CD4-positive, alpha-beta memory T cell (primary cell): ENCODE measurements at regions not wholly inside any gene's neighbourhood (a gene's known extent, or its start where the extent isn't known, plus 50 kb on each side); places are given as distances from the start of the nearest gene placed in this dataset.
A peak's percentile ranks its signal among the peaks of the same experiment; 100 is the strongest.

Source experiments
- CTCF ChIA-PET: fragments of 350-600 bp; sonication (Branson Sonifier 250); formaldehyde crosslinking; loops from one replicate; lab custom pipeline; 2021; ENCODE audit warnings: inconsistent platforms; ENCODE audit not compliant: partially characterized antibody; lab: Charles Lee
- POLR2A ChIA-PET: fragments of 350-600 bp; sonication (Branson Sonifier 250); formaldehyde crosslinking; loops from one replicate; lab custom pipeline; 2021; ENCODE audit not compliant: partially characterized antibody; lab: Charles Lee
- DNase-seq, 5 donors: peaks; one replicate each; pipeline versions ENCODE4 v3.0.0 to v3.0.0-alpha.2; 2020 to 2022; ENCODE audit warnings: mixed read lengths in 1 of 5
- H3K27ac ChIP-seq: one replicate; pipeline ENCODE4 v1.7.0; 2013; ENCODE audit warnings: low read depth, low read length
- H3K27me3 ChIP-seq: 2 replicates; pipeline ENCODE4 v1.7.0; 2013; ENCODE audit warnings: mild to moderate bottlenecking, low read length, moderate library complexity; ENCODE audit not compliant: insufficient read depth
- H3K36me3 ChIP-seq: 2 replicates; pipeline ENCODE4 v1.7.0; 2013; ENCODE audit warnings: mild to moderate bottlenecking, low read length, moderate library complexity; ENCODE audit not compliant: insufficient read depth
- H3K4me1 ChIP-seq: 2 replicates; pipeline ENCODE4 v1.7.0; 2013; ENCODE audit warnings: mild to moderate bottlenecking, low read length, moderate library complexity; ENCODE audit not compliant: insufficient read depth
- H3K4me3 ChIP-seq, 2 donors: one replicate each; pipeline ENCODE4 v1.7.0; 2013; ENCODE audit warnings: low read length in 2 of 2, mild to moderate bottlenecking in 1 of 2
- H3K9me3 ChIP-seq, 2 donors: one replicate each; pipeline ENCODE4 v1.7.0; 2013; ENCODE audit warnings: low read length in 2 of 2, control low read depth in 1 of 2; ENCODE audit not compliant: control insufficient read depth in 1 of 2
- H3K27ac Mint-ChIP-seq, 7 donors: one replicate each; pipeline ENCODE4 v1.8.0; 2020 to 2021; ENCODE audit warnings: mixed read lengths in 7 of 7, mild to moderate bottlenecking in 6 of 7, inconsistent platforms in 3 of 7, moderate library complexity in 3 of 7
- H3K27me3 Mint-ChIP-seq, 2 donors: one replicate each; pipeline ENCODE4 v1.8.0; 2020 to 2021; ENCODE audit warnings: mixed read lengths in 2 of 2
- H3K36me3 Mint-ChIP-seq, 2 donors: one replicate each; pipeline ENCODE4 v1.8.0; 2020 to 2021; ENCODE audit warnings: mixed read lengths in 2 of 2, inconsistent platforms in 1 of 2, mild to moderate bottlenecking in 1 of 2
- H3K4me1 Mint-ChIP-seq, 4 donors: one replicate each; pipeline ENCODE4 v1.8.0; 2020 to 2021; ENCODE audit warnings: mixed read lengths in 4 of 4, mild to moderate bottlenecking in 1 of 4
- H3K4me3 Mint-ChIP-seq, 8 donors: one replicate each; pipeline ENCODE4 v1.8.0; 2020 to 2021; ENCODE audit warnings: mixed read lengths in 8 of 8, mild to moderate bottlenecking in 7 of 8, moderate library complexity in 6 of 8, inconsistent platforms in 3 of 8
- H3K9me3 Mint-ChIP-seq, 8 donors: one replicate each; pipeline ENCODE4 v1.8.0; 2020 to 2021; ENCODE audit warnings: mixed read lengths in 8 of 8, mild to moderate bottlenecking in 5 of 8, inconsistent platforms in 3 of 8, moderate library complexity in 1 of 8
- intact Hi-C: fragments of 100-400 bp; cut with micrococcal nuclease; formaldehyde crosslinking; loops from one replicate; pipeline ENCODE4 v1.15.1; 2023

- Histone ChIP-seq H3K36me3 (no peaks in the 10 kb centered on the region), H3K9me3 (no peaks in the 10 kb centered on the region), H3K4me3 (no peak overlapping the region), H3K27me3 (no peaks in the 10 kb centered on the region), H3K4me1 (peaks cover 52% of the 10 kb centered on the region), H3K27ac (no peak overlapping the region)
- intact Hi-C loops: no loop called here
- Mint-ChIP-seq H3K4me3 (peak overlapping the region in 1 of 8 donors; percentile 22), H3K9me3 (no peaks in the 10 kb centered on the region), H3K36me3 (peaks cover 0 to 3% of the 10 kb centered on the region in 2 donors), H3K27me3 (peaks cover 2 to 5% of the 10 kb centered on the region in 2 donors), H3K27ac (peak overlapping the region in 3 of 7 donors; percentile 3 to 67 (median 63)), H3K4me1 (peaks cover 41 to 71% (median 59%) of the 10 kb centered on the region in 4 donors)
- DNase-seq: no peak
- ChIA-PET CTCF (interaction anchor here (0.5 to 1.0 kb wide), 3 partner anchors 228 to 686 kb away, joined by 3 read pairs; no protein-coding TSS in a partner anchor), POLR2A (interaction anchor here (0.8 to 7.3 kb wide), 5 partner anchors 10 to 145 kb away, joined by 3 to 52 read pairs (median 3); no protein-coding TSS in a partner anchor)
Observed at GRCh38 chr13:50225193-50226155, 210.2 kb downstream of the KCNRG start.

- H3K4me3 ChIP-seq: no peak overlapping the region
- no peak for DNase-seq
- H3K4me3 Mint-ChIP-seq: no peak overlapping the region
- CTCF ChIA-PET: no interaction called here
- no peaks in the 10 kb centered on the region for H3K9me3 Mint-ChIP-seq
- no peaks in the 10 kb centered on the region for H3K27me3 Mint-ChIP-seq
- H3K36me3 ChIP-seq: no peaks in the 10 kb centered on the region
- H3K9me3 ChIP-seq: no peaks in the 10 kb centered on the region
- no peak overlapping the region for H3K27ac ChIP-seq
- peaks cover 0 to 3% of the 10 kb centered on the region in 2 donors for H3K36me3 Mint-ChIP-seq
- H3K27ac Mint-ChIP-seq: peak overlapping the region in 1 of 7 donors; percentile 3
- H3K4me1 Mint-ChIP-seq: peaks cover 39 to 73% (median 61%) of the 10 kb centered on the region in 4 donors
- POLR2A ChIA-PET: interaction anchor here (1.3 to 7.3 kb wide), 4 partner anchors 9 to 146 kb away, joined by 3 to 52 read pairs (median 8); no protein-coding TSS in a partner anchor
- peaks cover 58% of the 10 kb centered on the region for H3K4me1 ChIP-seq
- no peaks in the 10 kb centered on the region for H3K27me3 ChIP-seq
- intact Hi-C loops: no loop called here
Observed at GRCh38 chr13:50226515-50227155, 211.4 kb downstream of the KCNRG start.

GRCh38 chr13:50227361-50227760, 212.1 kb downstream of the KCNRG start:
- no peaks in the 10 kb centered on the region for H3K27me3 Mint-ChIP-seq
- H3K9me3 Mint-ChIP-seq: no peaks in the 10 kb centered on the region
- Histone ChIP-seq H3K4me1 (peaks cover 51% of the 10 kb centered on the region), H3K27me3 (no peaks in the 10 kb centered on the region), H3K4me3 (no peak overlapping the region), H3K36me3 (no peaks in the 10 kb centered on the region), H3K27ac (no peak overlapping the region), H3K9me3 (no peaks in the 10 kb centered on the region)
- ChIA-PET CTCF (no interaction called here), POLR2A (interaction anchor here (3.0 to 7.3 kb wide), 2 partner anchors 8 to 146 kb away, joined by 13 to 52 read pairs; no protein-coding TSS in a partner anchor)
- peaks cover 0 to 3% of the 10 kb centered on the region in 2 donors for H3K36me3 Mint-ChIP-seq
- intact Hi-C loops: no loop called here
- peaks cover 35 to 66% (median 55%) of the 10 kb centered on the region in 4 donors for H3K4me1 Mint-ChIP-seq
- no peak overlapping the region for H3K4me3 Mint-ChIP-seq
- peak overlapping the region in 1 of 7 donors; percentile 30 for H3K27ac Mint-ChIP-seq
- DNase-seq: no peak

DNA sequence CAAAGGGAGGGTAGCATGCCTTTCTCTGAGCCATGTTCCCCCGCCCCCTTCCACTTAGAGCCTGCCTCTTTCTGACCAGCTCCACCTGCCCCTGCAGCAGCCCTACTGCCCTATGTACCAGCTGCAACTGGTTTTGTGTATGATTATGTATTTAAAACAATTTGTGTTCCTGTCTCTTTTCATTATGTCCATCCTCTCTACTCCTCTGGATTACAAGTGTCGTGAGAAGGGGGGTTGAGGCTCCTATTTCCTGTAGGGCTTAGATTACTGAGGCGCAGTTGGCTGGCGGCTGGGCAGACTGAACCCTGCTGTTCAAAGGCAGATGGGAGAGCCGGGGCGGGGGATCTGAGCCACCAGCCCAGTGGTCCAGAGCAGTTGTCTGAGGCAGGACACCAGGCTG, 213.3 kb downstream of the KCNRG start:
- H3K27ac ChIP-seq: no peak overlapping the region
- intact Hi-C loops: no loop called here
- no peaks in the 10 kb centered on the region for H3K9me3 ChIP-seq
- peak overlapping the region in 3 of 7 donors; percentile 8 to 48 (median 13) for H3K27ac Mint-ChIP-seq
- H3K27me3 ChIP-seq: no peaks in the 10 kb centered on the region
- peaks cover 0 to 8% (median 6%) of the 10 kb centered on the region in 8 donors for H3K9me3 Mint-ChIP-seq
- H3K4me3 Mint-ChIP-seq: peak overlapping the region in 1 of 8 donors; percentile 39
- peaks cover 44% of the 10 kb centered on the region for H3K4me1 ChIP-seq
- H3K36me3 Mint-ChIP-seq: peaks cover 5 to 10% of the 10 kb centered on the region in 2 donors
- no peak for DNase-seq
- ChIA-PET POLR2A (no interaction called here), CTCF (no interaction called here)
- H3K4me3 ChIP-seq: no peak overlapping the region
- H3K36me3 ChIP-seq: no peaks in the 10 kb centered on the region
- H3K4me1 Mint-ChIP-seq: peaks cover 32 to 60% (median 48%) of the 10 kb centered on the region in 4 donors
- no peaks in the 10 kb centered on the region for H3K27me3 Mint-ChIP-seq

DNA sequence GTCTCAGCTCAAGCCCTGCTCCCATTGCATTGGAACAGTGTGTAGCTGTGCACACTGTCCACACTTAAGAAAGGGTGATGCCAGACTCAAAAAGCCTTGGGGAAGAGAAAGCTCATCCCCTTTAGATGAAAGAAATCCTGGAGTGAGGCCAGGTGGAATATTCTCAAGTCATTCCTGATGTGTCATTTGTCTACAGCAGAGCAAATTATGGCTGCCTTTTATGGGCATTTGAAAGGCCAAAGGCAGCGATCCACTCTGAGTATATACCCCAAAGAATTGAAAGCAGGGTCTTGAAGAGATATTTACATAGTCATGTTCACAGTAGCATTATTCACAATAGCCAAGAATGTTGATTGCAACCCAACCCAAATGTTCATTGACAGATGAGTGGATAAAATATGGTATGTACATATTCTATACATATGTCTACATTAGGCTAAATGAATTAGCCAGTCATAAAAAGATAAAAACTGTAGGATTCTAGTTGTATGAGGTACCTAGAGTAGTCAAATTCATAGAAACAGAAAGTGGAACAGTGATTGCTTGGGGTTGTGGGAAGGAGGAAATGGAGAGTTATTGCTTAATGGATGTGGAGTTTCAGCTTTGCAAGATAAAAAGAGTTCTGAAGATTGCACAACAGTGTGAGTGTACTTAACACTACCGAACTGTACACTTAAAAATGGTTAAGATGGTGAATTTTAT, 214.9 kb downstream of the KCNRG start:
- intact Hi-C loops: loop anchor here (10.0 kb wide), 1 partner anchor 235 kb away; the partner anchor contains the start of gene TRIM13
- H3K4me3 Mint-ChIP-seq: peak overlapping the region in 2 of 8 donors; percentile 16 to 25
- Histone ChIP-seq H3K4me3 (no peak overlapping the region), H3K9me3 (no peaks in the 10 kb centered on the region), H3K27ac (no peak overlapping the region), H3K27me3 (no peaks in the 10 kb centered on the region), H3K4me1 (peaks cover 33% of the 10 kb centered on the region), H3K36me3 (no peaks in the 10 kb centered on the region)
- peak in 1 of 5 donors; percentile 12 for DNase-seq
- no peaks in the 10 kb centered on the region for H3K27me3 Mint-ChIP-seq
- peaks cover 29 to 62% (median 41%) of the 10 kb centered on the region in 4 donors for H3K4me1 Mint-ChIP-seq
- ChIA-PET CTCF (no interaction called here), POLR2A (interaction anchor here (0.9 to 2.0 kb wide), 3 partner anchors 11 to 106 kb away, joined by 3 to 8 read pairs (median 3); no protein-coding TSS in a partner anchor)
- H3K36me3 Mint-ChIP-seq: peaks cover 5 to 8% of the 10 kb centered on the region in 2 donors
- H3K9me3 Mint-ChIP-seq: peaks cover 0 to 8% (median 6%) of the 10 kb centered on the region in 8 donors
- peak overlapping the region in 4 of 7 donors; percentile 3 to 52 (median 11) for H3K27ac Mint-ChIP-seq

GRCh38 chr13:50230662-50230978, 215.4 kb downstream of the KCNRG start:
- Mint-ChIP-seq H3K4me1 (peaks cover 35 to 65% (median 45%) of the 10 kb centered on the region in 4 donors), H3K27me3 (no peaks in the 10 kb centered on the region), H3K4me3 (peak overlapping the region in 1 of 8 donors; percentile 25), H3K36me3 (peaks cover 7 to 10% of the 10 kb centered on the region in 2 donors), H3K9me3 (peaks cover 0 to 8% (median 6%) of the 10 kb centered on the region in 8 donors), H3K27ac (peak overlapping the region in 2 of 7 donors; percentile 19 to 54)
- DNase-seq: no peak
- H3K27ac ChIP-seq: no peak overlapping the region
- ChIA-PET POLR2A (interaction anchor here (0.9 to 2.0 kb wide), 3 partner anchors 10 to 106 kb away, joined by 3 to 8 read pairs (median 3); no protein-coding TSS in a partner anchor), CTCF (no interaction called here)
- peaks cover 37% of the 10 kb centered on the region for H3K4me1 ChIP-seq
- intact Hi-C loops: loop anchor here (10.0 kb wide), 1 partner anchor 236 kb away; the partner anchor contains the start of gene TRIM13
- no peaks in the 10 kb centered on the region for H3K9me3 ChIP-seq
- no peaks in the 10 kb centered on the region for H3K36me3 ChIP-seq
- H3K27me3 ChIP-seq: no peaks in the 10 kb centered on the region
- no peak overlapping the region for H3K4me3 ChIP-seq
